GM21737 (cell line): ENCODE measurements at regions not wholly inside any gene's neighbourhood (a gene's known extent, or its start where the extent isn't known, plus 50 kb on each side); places are given as distances from the start of the nearest gene placed in this dataset.

ENCODE experiments used
- ATAC-seq: cut with Tn5 transposase; IDR thresholded peaks from one replicate; pipeline ENCODE4 v1.9.1; 2021; ENCODE audit warnings: mild to moderate bottlenecking, moderate library complexity; ENCODE audit not compliant: unreplicated experiment

DNA sequence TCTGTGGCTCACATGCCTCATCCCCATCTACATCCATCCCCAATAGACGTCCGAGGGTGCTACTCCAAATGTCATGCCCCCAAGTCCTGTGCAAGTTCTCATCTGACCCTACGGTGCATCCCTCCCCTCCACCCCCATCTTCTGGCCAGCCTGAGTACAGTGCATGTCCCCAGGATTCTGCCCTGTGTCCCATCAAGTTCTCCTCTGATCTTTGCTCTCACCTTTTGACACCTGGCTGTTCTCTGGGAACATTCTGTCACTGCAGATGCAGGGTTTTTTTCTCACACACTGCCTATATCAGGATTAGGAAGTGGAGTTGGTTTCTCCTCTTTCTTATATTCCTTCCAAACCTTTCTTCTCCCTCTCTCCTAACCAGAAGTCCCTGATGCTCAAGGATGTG, 377.2 kb downstream of the GADD45G start:
- ATAC-seq = no peak

DNA sequence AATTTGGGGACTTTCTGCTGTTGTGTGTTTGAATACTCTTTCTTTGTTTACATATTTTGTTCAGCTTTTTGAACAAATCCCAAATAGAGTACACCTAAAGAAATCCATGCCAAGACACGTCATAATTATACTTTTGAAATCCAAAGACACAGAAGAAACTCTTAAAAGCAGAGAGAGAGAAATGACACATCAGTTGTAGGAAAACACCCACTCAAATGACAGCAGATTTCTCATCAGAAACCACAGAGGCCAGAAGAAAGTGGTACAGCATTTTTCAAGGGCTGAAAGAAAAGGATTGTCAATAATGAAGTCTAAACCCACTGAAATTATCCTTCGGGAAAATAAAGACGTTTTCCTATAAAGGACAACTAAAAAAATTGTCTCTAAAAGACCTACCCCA, 378.6 kb downstream of the GADD45G start:
- ATAC-seq = no peak

DNA sequence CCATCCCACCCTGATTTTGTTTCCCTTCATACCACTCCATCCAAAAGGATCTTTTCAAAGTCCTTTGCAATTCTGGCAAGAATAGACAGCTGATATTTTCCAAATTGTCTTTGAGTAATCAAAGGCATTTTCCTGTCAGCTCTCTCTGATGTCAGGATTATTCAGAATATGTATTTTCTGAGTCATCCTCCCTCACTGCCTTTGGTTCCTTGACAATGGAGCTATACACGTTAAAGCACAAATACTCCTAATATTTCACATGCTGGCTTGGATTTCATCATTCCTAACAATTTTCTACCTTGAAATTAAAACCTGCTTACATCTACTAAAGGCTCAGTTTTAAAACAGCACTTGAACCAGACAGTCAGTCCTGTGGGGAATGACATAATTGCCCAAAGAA, 379.4 kb downstream of the GADD45G start:
- no peak for ATAC-seq

DNA sequence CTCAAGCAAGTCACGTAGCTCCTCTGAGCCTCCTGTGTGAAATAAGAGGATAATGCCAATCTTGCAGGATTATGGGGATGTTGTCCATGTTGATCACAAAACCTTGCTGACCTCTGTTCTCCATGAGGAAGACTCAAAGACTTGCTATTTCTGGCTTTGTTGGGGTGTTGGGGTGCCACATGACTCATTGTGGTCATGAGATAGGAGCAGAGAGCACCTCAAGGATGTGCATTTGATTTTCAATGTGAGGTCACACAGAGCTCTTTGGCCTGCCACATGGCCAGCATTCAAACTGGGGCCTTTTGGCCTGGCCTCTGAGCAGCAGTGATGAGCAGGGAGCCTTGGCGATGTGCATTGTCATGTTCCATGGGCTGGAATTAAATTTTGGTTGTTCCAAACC, 380.3 kb downstream of the GADD45G start:
- no peak for ATAC-seq

DNA sequence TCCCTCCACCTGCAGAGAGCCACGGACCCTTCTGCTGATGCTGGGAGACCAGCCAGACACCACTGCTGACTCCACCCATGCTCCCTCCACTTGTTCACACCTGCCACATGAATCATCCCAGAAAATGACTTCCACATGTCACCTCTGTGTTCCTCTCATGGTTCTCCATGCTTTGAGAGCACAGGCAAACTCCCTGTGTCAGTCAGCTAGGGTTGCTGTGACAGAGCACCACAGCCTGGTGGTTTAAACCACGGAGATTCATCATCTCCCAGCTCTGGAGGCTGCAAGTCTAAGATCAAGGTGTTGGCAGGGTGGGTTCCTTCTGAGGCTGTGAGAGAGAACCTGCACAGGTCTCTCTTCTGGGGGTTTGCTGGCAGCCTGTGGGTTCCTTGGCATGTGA, 381.4 kb downstream of the GADD45G start:
- ATAC-seq = no peak

DNA sequence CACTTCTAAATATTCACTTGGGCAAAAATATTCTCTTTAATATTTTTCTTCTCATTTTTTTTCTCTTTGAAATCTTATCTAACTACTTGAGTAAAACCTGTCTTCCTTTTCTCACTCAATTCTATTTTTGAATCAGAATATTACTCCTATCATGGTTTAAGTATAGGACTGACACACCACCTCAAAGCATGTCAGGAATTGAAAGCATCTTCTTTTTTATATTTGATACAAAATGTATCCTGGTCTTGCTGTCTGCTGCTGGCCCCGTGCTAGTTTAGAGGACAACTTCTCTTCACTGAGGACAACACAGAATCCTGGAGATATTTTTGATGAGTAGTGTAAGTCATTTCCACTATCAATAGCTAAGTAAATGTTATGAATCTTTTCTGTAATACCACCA, 383.6 kb downstream of the GADD45G start:
- no peak for ATAC-seq

DNA sequence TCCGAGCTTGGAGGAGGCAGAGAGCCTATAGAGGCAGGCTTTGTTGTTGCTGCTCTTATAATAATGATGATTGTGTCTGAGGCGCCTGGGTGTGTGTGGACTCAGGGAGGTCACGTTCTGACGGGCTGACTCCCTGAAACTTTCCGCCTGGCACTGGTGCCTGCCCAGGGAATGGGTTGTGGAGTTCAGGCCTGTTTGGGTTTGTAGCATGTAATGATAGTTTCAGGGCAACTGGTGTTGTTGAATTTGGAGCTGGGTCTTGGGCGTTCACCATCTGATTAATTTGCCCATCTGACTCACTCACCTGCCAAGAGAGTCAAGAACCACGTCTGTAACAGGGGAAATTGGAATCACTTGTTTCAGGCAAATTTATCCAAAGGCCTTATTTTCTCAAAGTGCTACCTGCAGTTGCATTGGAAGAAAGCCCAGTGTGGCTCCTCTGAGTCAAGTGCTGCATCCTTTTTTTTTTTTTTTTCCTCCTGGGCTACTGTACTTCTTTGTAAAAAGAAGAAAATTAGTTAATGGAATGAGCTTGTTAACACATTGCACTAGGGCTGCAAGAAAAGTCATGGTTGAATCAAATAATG, 386.5 kb downstream of the GADD45G start:
- ATAC-seq = no peak

DNA sequence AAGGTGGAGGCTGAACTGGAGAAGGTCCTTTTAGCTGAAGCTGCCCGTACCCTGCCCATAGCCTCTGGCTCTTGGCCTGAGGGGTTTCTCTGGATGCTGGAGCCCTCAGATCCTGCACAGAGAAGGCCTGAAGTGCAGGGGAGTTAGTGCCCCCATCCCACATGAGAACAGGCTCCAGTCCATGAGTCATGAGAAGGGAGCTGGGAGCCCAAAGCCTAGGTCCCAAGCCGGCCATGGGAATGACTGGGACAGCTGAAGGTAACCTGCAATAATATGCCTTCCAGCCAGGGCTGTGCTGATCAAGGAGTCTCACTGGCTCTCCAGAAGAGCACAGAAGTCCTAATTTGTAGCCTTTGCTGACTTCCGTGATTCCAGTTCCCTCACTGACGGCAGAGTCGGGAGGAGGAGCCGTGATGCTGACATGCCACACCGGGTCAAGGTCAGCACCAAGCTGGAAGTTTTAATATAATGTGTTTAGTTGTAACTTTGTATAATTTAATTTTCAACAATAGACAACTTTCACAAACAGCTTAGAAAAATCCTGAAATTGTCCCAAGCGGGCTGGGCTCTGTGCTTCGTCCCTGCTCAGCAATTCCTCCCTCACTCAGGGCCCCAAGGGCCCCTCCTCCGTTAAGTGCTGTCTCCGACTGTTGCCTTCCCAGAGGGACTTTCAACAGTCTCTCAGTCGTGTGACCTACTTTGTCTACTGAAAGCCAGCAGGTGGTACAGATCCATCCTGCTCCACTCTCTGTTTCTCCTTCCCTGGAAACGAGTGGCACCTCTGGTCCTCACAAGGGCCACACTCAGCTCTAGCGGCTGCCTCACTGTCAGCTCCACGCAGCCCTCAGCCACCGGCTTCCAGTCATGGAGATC, 387.8 kb downstream of the GADD45G start:
- no peak for ATAC-seq

DNA sequence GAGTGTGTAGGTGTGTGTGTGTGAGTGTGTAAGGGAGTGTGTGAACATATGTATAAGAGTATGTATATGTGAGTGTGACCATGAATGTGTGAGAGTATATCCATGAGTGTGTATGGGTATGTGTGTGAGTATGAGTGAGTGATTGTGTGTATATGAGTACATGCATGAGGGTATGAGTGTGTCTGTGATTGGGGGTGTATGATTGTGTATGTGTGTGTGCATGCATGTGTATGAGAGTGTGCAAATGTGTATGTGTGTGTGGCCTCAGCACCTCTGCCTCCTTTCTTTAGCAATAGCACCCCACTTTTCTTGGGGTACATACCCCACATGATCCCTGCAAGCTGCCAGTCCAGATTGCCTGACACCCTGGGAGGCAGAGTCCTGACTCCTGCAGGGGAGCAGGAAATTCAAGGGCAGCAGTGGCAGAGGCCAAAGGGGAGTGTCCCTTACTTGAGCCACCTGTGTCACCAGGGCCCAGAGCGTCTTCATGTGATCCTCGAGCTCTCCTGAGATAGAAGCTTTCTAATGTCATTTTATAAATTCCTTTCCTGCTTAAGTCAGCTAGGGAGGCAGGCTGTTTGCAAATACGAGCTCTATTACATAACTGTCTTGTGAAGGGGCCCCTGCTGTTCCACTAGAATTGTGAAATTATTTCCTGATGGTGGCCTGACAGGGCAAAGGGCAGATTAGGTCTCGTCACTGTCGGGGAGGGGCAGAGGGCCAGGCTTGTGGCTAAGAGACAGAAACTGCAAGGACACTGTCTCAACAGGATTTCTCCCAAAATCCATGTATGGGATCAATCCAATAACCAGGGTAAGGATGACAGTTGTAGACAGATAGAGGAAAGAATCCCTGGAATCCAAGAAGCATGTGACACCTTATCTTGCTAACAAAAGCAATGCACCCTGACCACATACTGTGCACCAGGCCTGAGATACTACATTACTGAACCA, 389.1 kb downstream of the GADD45G start:
- ATAC-seq = no peak

DNA sequence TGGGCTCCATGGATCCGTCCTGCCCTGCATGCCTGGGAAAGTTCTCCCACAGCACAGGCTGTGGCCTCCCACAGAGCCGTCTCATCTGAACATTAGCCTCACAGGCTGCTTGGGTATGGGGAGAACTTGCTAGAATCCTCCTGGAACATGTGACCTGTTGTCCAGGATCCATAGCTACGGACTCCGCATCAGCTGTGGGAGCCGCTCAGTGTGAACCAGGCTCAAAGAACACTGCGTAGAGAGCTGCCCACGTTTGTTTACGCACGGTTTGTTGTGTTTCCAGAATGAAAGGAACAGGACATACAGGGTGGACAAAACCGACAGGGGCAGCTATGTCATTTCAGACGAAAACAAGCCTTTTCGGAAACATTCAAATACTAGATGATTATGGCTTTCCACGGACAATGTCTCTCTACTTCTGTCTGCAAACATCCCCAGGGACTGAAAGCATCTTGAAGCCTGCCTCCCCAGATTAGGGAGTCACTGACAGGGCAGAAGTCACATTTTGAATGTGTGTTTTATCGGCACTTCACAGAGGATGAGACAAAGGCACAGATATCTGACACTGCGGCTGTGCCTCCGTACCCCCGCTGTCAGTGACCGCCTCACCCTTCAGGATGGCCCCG, 390.3 kb downstream of the GADD45G start:
- ATAC-seq = no peak

DNA sequence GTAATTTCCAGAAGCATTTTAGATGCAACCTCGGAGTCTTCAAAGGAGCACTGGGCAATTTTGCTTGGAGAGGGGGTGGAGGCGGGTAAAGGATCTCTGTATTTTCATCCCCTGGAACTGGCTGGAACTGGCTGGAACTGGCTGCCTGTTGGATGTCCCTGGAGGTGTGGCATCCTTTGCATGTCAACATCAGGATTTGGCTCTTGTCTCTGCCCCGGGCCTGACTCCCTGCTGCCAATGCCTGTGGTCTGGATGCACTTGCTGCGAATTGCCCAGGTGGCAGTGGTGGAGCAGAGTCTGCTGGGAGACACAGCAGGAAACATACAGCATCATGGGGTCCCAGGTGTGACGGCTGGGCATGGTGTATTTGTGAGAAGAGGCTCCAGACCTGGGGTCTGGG, 391.3 kb downstream of the GADD45G start:
- ATAC-seq = no peak

DNA sequence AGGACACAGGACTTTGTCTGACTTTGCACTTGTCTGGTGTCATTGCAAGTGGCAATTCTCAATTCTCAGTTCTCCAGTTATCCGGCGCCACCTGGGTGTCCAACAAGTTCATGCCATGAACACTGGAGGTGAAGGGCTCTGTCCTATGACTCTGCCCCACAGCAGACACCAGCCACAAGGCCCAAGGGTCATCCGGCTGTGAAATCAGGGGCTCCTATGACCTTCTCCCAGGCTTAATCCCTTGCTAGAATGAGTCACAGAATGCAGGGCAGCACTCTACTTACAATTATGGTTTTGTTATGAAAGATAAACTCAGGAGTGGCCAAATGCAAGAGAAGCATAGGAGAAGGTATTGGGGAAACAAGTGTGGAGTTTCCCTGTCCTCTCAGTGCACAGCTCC, 392.0 kb downstream of the GADD45G start:
- no peak for ATAC-seq

DNA sequence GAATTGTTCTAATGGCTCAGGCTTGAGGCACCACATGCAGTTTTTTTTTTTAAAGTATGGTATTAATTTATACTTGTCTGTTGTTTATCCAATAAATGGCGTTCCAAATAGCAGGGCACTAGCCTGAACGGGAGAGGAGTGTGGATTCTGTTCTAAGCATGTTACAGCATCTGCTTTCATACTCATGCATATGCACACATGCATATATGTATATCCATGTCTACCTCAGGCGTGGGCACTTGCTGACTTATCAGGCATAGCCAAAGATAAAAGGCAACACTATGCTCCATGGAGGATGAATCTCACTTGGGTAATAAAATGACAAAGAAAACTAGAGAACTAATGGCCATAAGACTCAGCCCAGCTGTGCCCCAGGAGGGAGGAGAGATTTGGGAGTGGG, 393.8 kb downstream of the GADD45G start:
- ATAC-seq = no peak

DNA sequence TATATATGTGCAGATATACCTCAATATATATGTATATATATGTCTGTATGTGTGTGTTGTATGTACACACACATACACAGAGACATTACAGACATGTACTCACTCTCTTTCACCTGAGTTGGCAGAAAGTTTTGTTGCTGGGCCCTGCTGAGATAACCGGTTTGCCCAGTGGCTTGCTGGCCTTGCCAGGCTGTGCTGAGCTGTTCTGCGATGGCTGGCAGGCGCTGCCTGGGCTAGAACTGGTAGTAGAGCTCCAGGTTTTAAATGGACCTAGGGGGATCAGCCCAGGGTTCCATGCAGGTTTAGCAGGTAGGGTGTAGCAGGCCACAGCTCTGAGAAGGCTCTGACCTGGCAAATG, 394.3 kb downstream of the GADD45G start:
- ATAC-seq = no peak

DNA sequence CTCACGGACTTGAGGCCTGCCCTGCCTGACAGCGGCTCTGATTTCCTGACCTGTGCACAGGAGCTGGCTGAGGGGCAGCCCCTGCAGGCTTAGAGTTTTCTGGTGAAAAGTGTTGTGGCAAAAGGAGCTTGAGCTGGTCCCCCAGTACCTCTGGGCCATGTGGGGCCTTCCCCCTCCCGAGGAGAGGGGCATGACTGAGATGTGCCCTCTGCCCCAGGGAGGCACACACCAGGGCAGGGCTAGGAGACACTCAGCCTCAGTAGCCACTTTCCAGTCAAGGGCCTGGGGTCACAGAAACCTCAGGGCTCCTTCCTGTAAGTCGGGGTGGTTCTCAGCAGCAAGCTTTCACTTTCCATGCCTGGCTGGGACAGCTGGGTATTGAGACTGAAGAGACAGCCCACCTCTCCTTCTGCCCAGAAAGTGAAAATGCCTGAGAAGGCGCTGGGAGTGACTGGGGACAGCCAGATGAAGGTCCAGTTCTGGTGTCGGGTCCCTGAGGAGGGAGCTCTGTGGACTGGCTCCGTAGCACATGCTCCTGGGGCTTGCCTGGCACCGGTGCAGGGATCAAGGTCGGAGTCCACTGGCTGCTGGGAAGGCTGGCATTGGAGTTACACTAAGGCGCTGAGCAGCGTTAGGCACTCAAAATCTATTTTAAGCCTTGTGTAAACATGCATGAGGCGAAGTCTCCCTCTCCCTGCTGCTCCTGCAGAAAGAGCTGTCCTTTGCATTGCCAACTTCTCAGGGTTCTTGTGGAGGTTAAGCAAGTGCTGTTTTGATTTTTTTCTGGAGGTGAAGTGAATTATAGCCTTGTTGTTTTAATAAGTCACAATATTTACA, 394.9 kb downstream of the GADD45G start:
- peak; percentile 95 for ATAC-seq

DNA sequence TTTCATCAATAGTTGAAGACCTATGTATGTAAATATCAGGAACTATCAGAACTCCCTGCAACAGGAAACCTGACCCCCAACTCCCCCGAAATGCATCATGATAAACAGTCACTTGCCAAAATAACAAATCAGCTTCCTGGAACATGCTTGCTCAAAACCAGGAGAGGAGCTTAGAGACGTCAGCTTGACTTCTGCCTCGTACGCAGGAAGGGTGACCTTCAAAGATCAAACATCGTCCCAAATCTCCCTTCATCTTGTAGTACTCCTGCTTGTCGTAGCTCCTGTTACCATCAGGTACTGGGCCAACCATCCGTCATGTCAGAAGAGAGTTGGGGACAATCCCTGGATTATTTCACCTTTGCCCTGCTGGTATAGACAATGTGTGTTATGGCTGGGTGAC, 396.1 kb downstream of the GADD45G start:
- no peak for ATAC-seq

DNA sequence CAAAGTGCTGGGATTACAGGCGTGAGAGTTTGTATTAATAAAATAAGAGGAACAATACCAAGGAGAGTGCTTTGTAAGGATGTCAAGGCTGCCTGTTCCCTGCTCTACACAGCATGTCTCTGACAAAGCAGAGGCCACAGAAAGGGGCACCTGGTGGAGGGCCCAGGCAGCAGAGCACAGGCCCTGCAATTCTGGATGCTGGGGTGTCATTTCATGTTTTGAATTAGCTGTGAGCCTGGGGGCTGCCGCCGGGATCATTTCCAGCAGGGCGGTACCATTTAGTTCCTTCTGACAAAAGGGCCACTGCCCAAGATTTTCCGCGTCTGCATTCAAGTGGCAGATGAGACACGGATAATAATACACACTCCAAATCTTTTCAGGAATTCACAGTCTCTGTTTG, 396.9 kb downstream of the GADD45G start:
- no peak for ATAC-seq

DNA sequence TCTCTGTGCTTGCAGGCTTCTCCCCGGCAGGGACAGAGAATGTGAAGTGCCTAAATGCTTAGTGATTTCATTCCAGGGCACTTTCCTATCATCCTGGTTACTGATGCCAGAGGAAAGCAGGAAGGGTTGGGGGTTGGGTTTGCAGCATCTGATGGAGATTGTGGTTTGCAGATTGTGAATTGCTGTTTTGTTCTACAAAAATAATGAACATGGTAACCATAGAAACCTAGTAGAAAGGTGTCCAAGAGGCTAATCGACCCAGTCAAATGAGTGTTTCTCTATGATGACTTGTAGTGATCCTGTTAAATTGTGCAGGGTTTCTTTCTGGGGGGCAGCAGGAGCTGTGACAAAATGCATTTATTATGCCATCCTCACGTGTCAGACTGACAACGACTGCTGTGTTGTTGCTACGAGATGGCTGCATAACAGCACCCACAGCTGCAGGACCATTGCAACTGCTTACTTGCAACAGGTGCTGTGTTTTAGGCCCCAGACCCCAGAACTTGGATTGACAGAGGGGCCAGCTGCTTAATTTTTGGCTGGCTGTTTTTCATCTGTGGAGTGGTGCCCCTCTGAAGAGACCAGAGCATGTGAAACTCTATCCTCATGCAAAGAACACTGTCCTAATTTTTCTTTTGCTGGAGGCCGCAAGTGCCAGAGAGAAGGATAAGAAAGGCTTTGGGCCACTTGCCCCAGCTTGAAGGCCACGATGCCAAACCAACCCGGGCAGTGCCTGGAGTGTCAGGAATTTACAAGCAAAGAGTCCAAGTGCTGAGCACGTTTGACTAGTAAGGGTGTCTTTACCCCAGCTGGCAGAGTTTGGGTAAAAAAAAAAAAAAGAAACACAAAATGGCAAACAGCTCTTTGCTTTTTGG, 397.8 kb downstream of the GADD45G start:
- no peak for ATAC-seq

DNA sequence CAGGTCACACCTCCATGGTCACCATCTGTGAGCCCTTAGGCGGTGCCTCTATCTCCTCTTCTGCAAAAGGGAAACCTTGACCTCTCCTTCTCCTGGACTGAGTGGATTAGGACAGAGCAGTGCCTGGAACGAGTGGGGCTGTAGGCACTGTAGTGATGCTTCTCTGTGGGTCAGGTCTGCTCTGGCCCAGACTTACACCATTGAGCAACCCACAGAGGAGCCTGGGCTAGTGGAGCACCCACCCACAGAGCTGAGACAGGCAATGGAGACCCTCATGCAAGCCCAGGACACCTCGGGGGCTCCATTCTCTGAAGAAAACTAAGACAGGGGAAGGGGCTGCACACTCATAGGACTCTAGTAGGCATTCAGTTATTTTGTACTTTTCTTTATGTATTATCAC, 400.6 kb downstream of the GADD45G start:
- no peak for ATAC-seq
